ENCODE measurements at regions not wholly inside any gene's neighbourhood (a gene's known extent, or its start where the extent isn't known, plus 50 kb on each side); places are given as distances from the start of the nearest gene placed in this dataset.

DNA sequence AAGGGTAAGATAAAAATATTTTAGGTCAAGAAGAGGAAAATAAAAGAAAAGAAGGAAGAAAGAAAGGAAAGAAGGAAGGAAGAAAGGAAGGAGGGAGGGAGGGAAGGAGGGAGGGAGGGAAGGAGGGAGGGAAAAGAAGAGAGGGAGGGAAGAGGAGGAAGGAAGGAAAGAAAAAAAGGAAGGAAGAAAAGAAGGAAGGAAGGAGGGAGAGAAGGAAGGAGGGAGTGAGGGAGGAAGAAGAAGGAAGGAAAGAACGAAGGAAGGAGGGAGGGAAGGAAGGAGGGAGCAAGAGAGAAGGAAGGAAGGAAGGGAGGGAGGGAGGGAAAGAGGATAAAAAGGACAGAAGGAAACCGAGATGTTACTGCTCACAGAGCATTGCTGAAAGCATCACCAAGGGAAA is 209.5 kb upstream of the PITRM1 start:
- TF ChIP-seq, protein P1, sequence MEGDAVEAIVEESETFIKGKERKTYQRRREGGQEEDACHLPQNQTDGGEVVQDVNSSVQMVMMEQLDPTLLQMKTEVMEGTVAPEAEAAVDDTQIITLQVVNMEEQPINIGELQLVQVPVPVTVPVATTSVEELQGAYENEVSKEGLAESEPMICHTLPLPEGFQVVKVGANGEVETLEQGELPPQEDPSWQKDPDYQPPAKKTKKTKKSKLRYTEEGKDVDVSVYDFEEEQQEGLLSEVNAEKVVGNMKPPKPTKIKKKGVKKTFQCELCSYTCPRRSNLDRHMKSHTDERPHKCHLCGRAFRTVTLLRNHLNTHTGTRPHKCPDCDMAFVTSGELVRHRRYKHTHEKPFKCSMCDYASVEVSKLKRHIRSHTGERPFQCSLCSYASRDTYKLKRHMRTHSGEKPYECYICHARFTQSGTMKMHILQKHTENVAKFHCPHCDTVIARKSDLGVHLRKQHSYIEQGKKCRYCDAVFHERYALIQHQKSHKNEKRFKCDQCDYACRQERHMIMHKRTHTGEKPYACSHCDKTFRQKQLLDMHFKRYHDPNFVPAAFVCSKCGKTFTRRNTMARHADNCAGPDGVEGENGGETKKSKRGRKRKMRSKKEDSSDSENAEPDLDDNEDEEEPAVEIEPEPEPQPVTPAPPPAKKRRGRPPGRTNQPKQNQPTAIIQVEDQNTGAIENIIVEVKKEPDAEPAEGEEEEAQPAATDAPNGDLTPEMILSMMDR (IDR thresholded peaks at IDR 0.05): no peak
- TF ChIP-seq POLR2AphosphoS5 (IDR thresholded peaks at IDR 0.05): no peak

All from suprapubic skin (tissue), 3 donors.